GM23338 (cell line): ENCODE measurements at regions not wholly inside any gene's neighbourhood (a gene's known extent, or its start where the extent isn't known, plus 50 kb on each side); places are given as distances from the start of the nearest gene placed in this dataset.

Source experiments
- ATAC-seq: fragments of 200-7000 bp; cut with Tn5 transposase; 3 replicates; pipeline ENCODE4 v1.9.1; 2020
- DNase-seq: peaks from one replicate; pipeline ENCODE4 v3.0.0-alpha.2; 2015; ENCODE audit warnings: low spot score
- H2AFZ ChIP-seq: fragments of 200-600 bp; sonication (generic); 2 replicates; pipeline ENCODE4 v1.8.0; 2016; ENCODE audit warnings: antibody characterized with exemption, mild to moderate bottlenecking, moderate library complexity
- H3F3A ChIP-seq: fragments of 200-600 bp; sonication (generic); replicated peaks from 2 replicates; pipeline ENCODE4 v1.8.0; 2017; ENCODE audit warnings: antibody characterized with exemption, mixed run types, low read depth
- H3K27ac ChIP-seq: fragments of 200-600 bp; sonication (generic); 2 replicates; pipeline ENCODE4 v1.6.1; 2016; ENCODE audit warnings: low read depth
- H3K27me3 ChIP-seq: fragments of 200-600 bp; sonication (generic); 2 replicates; pipeline ENCODE4 v1.8.0; 2016; ENCODE audit warnings: mild to moderate bottlenecking, mixed run types, moderate library complexity; ENCODE audit not compliant: insufficient read depth
- H3K36me3 ChIP-seq: fragments of 200-600 bp; sonication (generic); 2 replicates; pipeline ENCODE4 v1.8.0; 2016; ENCODE audit warnings: mild to moderate bottlenecking; ENCODE audit not compliant: insufficient read depth
- H3K4me1 ChIP-seq: fragments of 200-600 bp; sonication (generic); 2 replicates; pipeline ENCODE4 v1.8.0; 2016; ENCODE audit warnings: mild to moderate bottlenecking, moderate library complexity; ENCODE audit not compliant: insufficient read depth
- H3K4me2 ChIP-seq: fragments of 200-600 bp; sonication (generic); 2 replicates; pipeline ENCODE4 v1.7.1; 2017; ENCODE audit warnings: mixed run types
- H3K4me3 ChIP-seq: fragments of 200-600 bp; sonication (generic); 2 replicates; pipeline ENCODE4 v1.6.1; 2016; ENCODE audit warnings: mixed run types
- H3K79me2 ChIP-seq: fragments of 200-600 bp; sonication (generic); replicated peaks from 2 replicates; pipeline ENCODE4 v1.8.0; 2017; ENCODE audit warnings: mild to moderate bottlenecking; ENCODE audit not compliant: insufficient read depth
- H3K9me2 ChIP-seq: fragments of 200-600 bp; sonication (generic); 2 replicates; pipeline ENCODE4 v1.8.0; 2017; ENCODE audit not compliant: insufficient read depth
- H4K20me1 ChIP-seq: fragments of 200-600 bp; sonication (generic); replicated peaks from 2 replicates; pipeline ENCODE4 v1.8.0; 2017; ENCODE audit warnings: mild to moderate bottlenecking; ENCODE audit not compliant: insufficient read depth
- H3K27ac Mint-ChIP-seq: 2 replicates; pipeline ENCODE4 v1.8.0; 2020; ENCODE audit warnings: inconsistent platforms, mild to moderate bottlenecking, moderate library complexity, mixed read lengths
- H3K27me3 Mint-ChIP-seq: 3 replicates; pipeline ENCODE4 v1.8.0; 2022; ENCODE audit warnings: low read depth, mild to moderate bottlenecking, moderate library complexity, mixed read lengths, inconsistent platforms; ENCODE audit not compliant: insufficient read depth, poor library complexity
- H3K36me3 Mint-ChIP-seq: 3 replicates; pipeline ENCODE4 v1.8.0; 2021; ENCODE audit warnings: low read depth, mild to moderate bottlenecking, inconsistent platforms, moderate library complexity, mixed read lengths
- H3K4me1 Mint-ChIP-seq: 3 replicates; pipeline ENCODE4 v1.8.0; 2020; ENCODE audit warnings: mild to moderate bottlenecking, inconsistent platforms, mixed read lengths
- H3K4me3 Mint-ChIP-seq: 3 replicates; pipeline ENCODE4 v1.8.0; 2021; ENCODE audit warnings: moderate library complexity, mild to moderate bottlenecking, inconsistent platforms, mixed read lengths
- H3K9me3 Mint-ChIP-seq: 3 replicates; pipeline ENCODE4 v1.8.0; 2020; ENCODE audit warnings: moderate library complexity, mild to moderate bottlenecking, inconsistent platforms, mixed read lengths
- CREB1 ChIP-seq: fragments of 250-450 bp; sonication (Bioruptor Pico); IDR thresholded peaks from 2 replicates; pipeline ENCODE4 v1.5.0; 2020; ENCODE audit warnings: low read depth, mild to moderate bottlenecking, moderate library complexity
- CTCF ChIP-seq, 2 experiments: fragments of 200-600 bp in 1 of 2; sonication (generic) in 1 of 2; conservative IDR thresholded peaks; 2 replicates each; pipeline versions ENCODE4 v1.5.1 to v1.6.1; 2016 to 2017; ENCODE audit warnings: antibody characterized with exemption in 2 of 2, low read depth in 2 of 2, mild to moderate bottlenecking in 2 of 2, moderate library complexity in 1 of 2
- ETS1 ChIP-seq: IDR thresholded peaks from 2 replicates; pipeline ENCODE4 v1.6.1; 2016; ENCODE audit warnings: antibody characterized with exemption
- EZH2 ChIP-seq: fragments of 200-600 bp; sonication (generic); IDR thresholded peaks from one replicate; pipeline ENCODE4 v1.8.0; 2017; ENCODE audit warnings: antibody characterized with exemption, mild to moderate bottlenecking, low read depth; ENCODE audit not compliant: unreplicated experiment
- EZH2phosphoT487 ChIP-seq: fragments of 200-600 bp; sonication (generic); IDR thresholded peaks from one replicate; pipeline ENCODE4 v1.8.1; 2018; ENCODE audit warnings: antibody characterized with exemption; ENCODE audit not compliant: unreplicated experiment
- NANOG ChIP-seq: IDR thresholded peaks from 2 replicates; pipeline ENCODE4 v1.6.1; 2016; ENCODE audit warnings: antibody characterized with exemption, borderline replicate concordance
- POLR2AphosphoS5 ChIP-seq: IDR thresholded peaks from 2 replicates; pipeline ENCODE4 v1.6.1; 2016; ENCODE audit warnings: antibody characterized with exemption, low read depth
- REST ChIP-seq: IDR thresholded peaks from one replicate; pipeline ENCODE4 v1.6.1; 2018; ENCODE audit warnings: antibody characterized with exemption; ENCODE audit not compliant: unreplicated experiment
- STAT1 ChIP-seq: IDR thresholded peaks from one replicate; pipeline ENCODE4 v1.6.1; 2016; ENCODE audit warnings: antibody characterized with exemption; ENCODE audit not compliant: unreplicated experiment
- ZNF331 ChIP-seq: fragments of 250-450 bp; sonication (Bioruptor Pico); IDR thresholded peaks from 2 replicates; pipeline ENCODE4 v1.5.0; 2020; ENCODE audit warnings: low read depth, mild to moderate bottlenecking, moderate library complexity
- ZNF462 ChIP-seq: fragments of 250-450 bp; sonication (Bioruptor Pico); IDR thresholded peaks from 2 replicates; pipeline ENCODE4 v1.5.0; 2020; ENCODE audit warnings: mild to moderate bottlenecking, moderate library complexity

- H3F3A ChIP-seq: no peaks in the 10 kb centered on the region
- Mint-ChIP-seq H3K36me3 (no peaks in the 10 kb centered on the region), H3K9me3 (no peaks in the 10 kb centered on the region; the same call in 2 of the 3 replicates), H3K27me3 (no peaks in the 10 kb centered on the region), H3K4me3 (no peak overlapping the region), H3K27ac (no peak overlapping the region), H3K4me1 (peaks cover 18% of the 10 kb centered on the region)
- H3K4me2 ChIP-seq: no peak overlapping the region
- no peaks in the 10 kb centered on the region for H3K27me3 ChIP-seq
- no peak overlapping the region for H3K4me3 ChIP-seq
- DNase-seq (no peak), ATAC-seq (no peak)
- no peaks in the 10 kb centered on the region for H4K20me1 ChIP-seq
- no peak overlapping the region for H3K27ac ChIP-seq
- H3K9me2 ChIP-seq: no peaks in the 10 kb centered on the region
- H3K79me2 ChIP-seq: no peaks in the 10 kb centered on the region
- no peak for TF ChIP-seq ETS1
- no peak for TF ChIP-seq EZH2phosphoT487
- TF ChIP-seq POLR2AphosphoS5: no peak
- TF ChIP-seq ZNF331 (CRISPR knock-in tag): no peak
- TF ChIP-seq EZH2: no peak
- TF ChIP-seq REST: no peak
- no peak for TF ChIP-seq STAT1
- no peak for TF ChIP-seq CREB1 (CRISPR knock-in tag)
- TF ChIP-seq CTCF (conservative IDR thresholded peaks at IDR 0.05; ENCODE audit: low read depth in 2 of 2): no peak
- TF ChIP-seq NANOG: no peak
- no peaks in the 10 kb centered on the region for H3K4me1 ChIP-seq
- H2AFZ ChIP-seq: no peak overlapping the region
- no peaks in the 10 kb centered on the region for H3K36me3 ChIP-seq
These were observed 456.3 kb downstream of the MIAT start for GRCh38 chr22:27113641-27114040.

- Histone ChIP-seq H3K36me3 (no peaks in the 10 kb centered on the region), H3K4me1 (no peaks in the 10 kb centered on the region)
- H3K27ac Mint-ChIP-seq: no peak overlapping the region
- no peak for TF ChIP-seq ZNF462 (CRISPR knock-in tag)
These were observed 456.8 kb downstream of the MIAT start for GRCh38 chr22:27114186-27114585.

More at GRCh38 chr22:27114186-27114585, 456.8 kb downstream of the MIAT start:
- H3K9me3 Mint-ChIP-seq: no peaks in the 10 kb centered on the region; the same call in 2 of the 3 replicates
- Histone ChIP-seq H3K4me2 (no peak overlapping the region), H3K27me3 (no peaks in the 10 kb centered on the region), H3K79me2 (no peaks in the 10 kb centered on the region), H3K27ac (no peak overlapping the region), H3F3A (no peaks in the 10 kb centered on the region), H3K9me2 (no peaks in the 10 kb centered on the region), H3K4me3 (no peak overlapping the region), H2AFZ (no peak overlapping the region), H4K20me1 (no peaks in the 10 kb centered on the region)
- ATAC-seq (no peak), DNase-seq (no peak)
- no peaks in the 10 kb centered on the region for H3K36me3 Mint-ChIP-seq
- no peak overlapping the region for H3K4me3 Mint-ChIP-seq
- peaks cover 16% of the 10 kb centered on the region for H3K4me1 Mint-ChIP-seq
- H3K27me3 Mint-ChIP-seq: no peaks in the 10 kb centered on the region
